ENCODE measurements at regions not wholly inside any gene's neighbourhood (a gene's known extent, or its start where the extent isn't known, plus 50 kb on each side); places are given as distances from the start of the nearest gene placed in this dataset.
"Not testable (repeated sequence)": the region's sequence is repeated elsewhere in the genome, so short reads cannot be mapped to it uniquely, and the experiment has no call there.

- no CpG with 5 or more reads among the region's 34 CpGs for WGBS, 2 donors (ENCODE audit: extremely low coverage in 2 of 2, insufficient read length in 2 of 2, insufficient replicate concordance in 1 of 2)
Measured at GRCh38 chr3:6490487-6491327, 370.2 kb upstream of the GRM7 start.

GRCh38 chr3:6491768-6492167, 369.1 kb upstream of the GRM7 start:
- no peaks in the 10 kb centered on the region for H3K36me3 ChIP-seq (replicated peaks in 1 of 2; ENCODE audit: control insufficient read depth in 2 of 2, insufficient read depth in 2 of 2, low read length in 2 of 2)
- no CpG with 5 or more reads among the region's 2 CpGs for WGBS, 2 donors (ENCODE audit: extremely low coverage in 2 of 2, insufficient read length in 2 of 2, insufficient replicate concordance in 1 of 2)
- DNase-seq (ENCODE audit: low spot score), result no peak

More at GRCh38 chr3:6490487-6491327, 370.2 kb upstream of the GRM7 start:
- H3K23ac ChIP-seq (ENCODE audit: low read depth, low read length, poor library complexity); H3K18ac ChIP-seq (ENCODE audit: low read length); H3K9ac ChIP-seq (ENCODE audit: low read depth, low read length, poor library complexity); H4K8ac ChIP-seq (ENCODE audit: low read depth, low read length); H2BK120ac ChIP-seq (ENCODE audit: low read depth, low read length); H3K36me3 ChIP-seq (replicated peaks in 1 of 2; ENCODE audit: control insufficient read depth in 2 of 2, insufficient read depth in 2 of 2, low read length in 2 of 2); H3K4me1 ChIP-seq (ENCODE audit: control insufficient read depth in 2 of 2, insufficient read depth in 1 of 2, low read depth in 1 of 2, low read length in 2 of 2); H3K27ac ChIP-seq (replicated peaks; ENCODE audit: low read length); H2AK5ac ChIP-seq (ENCODE audit: low read depth, low read length); H2BK5ac ChIP-seq (ENCODE audit: low read length); H2BK15ac ChIP-seq (ENCODE audit: low read length); DNase-seq (ENCODE audit: low spot score); H3K9me3 ChIP-seq (replicated peaks in 1 of 2; ENCODE audit: control insufficient read depth in 2 of 2, insufficient read depth in 1 of 2, low read depth in 1 of 2, low read length in 2 of 2); H3K4ac ChIP-seq (ENCODE audit: low read length); H3K14ac ChIP-seq (ENCODE audit: low read length); H3K4me2 ChIP-seq (ENCODE audit: insufficient read depth, low read length, poor library complexity, severe bottlenecking); H2BK12ac ChIP-seq (ENCODE audit: low read length); H3K27me3 ChIP-seq (ENCODE audit: control insufficient read depth in 3 of 3, insufficient read depth in 3 of 3, low read depth in 1 of 3, low read length in 3 of 3); H4K91ac ChIP-seq (ENCODE audit: low read depth, low read length, poor library complexity); H3K79me1 ChIP-seq (ENCODE audit: low read depth, low read length): not testable (repeated sequence)
- peak overlapping the region; percentile 66 for H2AFZ ChIP-seq (ENCODE audit: low read length)
- H3K4me3 ChIP-seq (ENCODE audit: low read length in 2 of 2), result peak overlapping the region in 1 of 2 donors; percentile 24

GRCh38 chr3:6492306-6492705, 368.6 kb upstream of the GRM7 start:
- Histone ChIP-seq H3K9ac (ENCODE audit: low read depth, low read length, poor library complexity) (no peak overlapping the region), H2AFZ (ENCODE audit: low read length) (no peak overlapping the region), H2BK15ac (ENCODE audit: low read length) (no peak overlapping the region), H3K18ac (ENCODE audit: low read length) (no peak overlapping the region), H3K79me1 (ENCODE audit: low read depth, low read length) (no peaks in the 10 kb centered on the region), H3K4me3 (ENCODE audit: low read length in 2 of 2) (no peak overlapping the region), H2BK120ac (ENCODE audit: low read depth, low read length) (no peak overlapping the region), H3K4ac (ENCODE audit: low read length) (no peak overlapping the region), H3K36me3 (replicated peaks in 1 of 2; ENCODE audit: control insufficient read depth in 2 of 2, insufficient read depth in 2 of 2, low read length in 2 of 2) (no peaks in the 10 kb centered on the region), H3K4me1 (ENCODE audit: control insufficient read depth in 2 of 2, insufficient read depth in 1 of 2, low read depth in 1 of 2, low read length in 2 of 2) (no peaks in the 10 kb centered on the region), H3K27me3 (ENCODE audit: control insufficient read depth in 3 of 3, insufficient read depth in 3 of 3, low read depth in 1 of 3, low read length in 3 of 3) (no peaks in the 10 kb centered on the region), H3K4me2 (ENCODE audit: insufficient read depth, low read length, poor library complexity, severe bottlenecking) (no peak overlapping the region), H2AK5ac (ENCODE audit: low read depth, low read length) (no peak overlapping the region), H2BK12ac (ENCODE audit: low read length) (no peak overlapping the region), H3K9me3 (replicated peaks in 1 of 2; ENCODE audit: control insufficient read depth in 2 of 2, insufficient read depth in 1 of 2, low read depth in 1 of 2, low read length in 2 of 2) (no peaks in the 10 kb centered on the region), H2BK5ac (ENCODE audit: low read length) (no peak overlapping the region), H4K8ac (ENCODE audit: low read depth, low read length) (no peak overlapping the region), H3K27ac (replicated peaks; ENCODE audit: low read length) (no peak overlapping the region), H4K91ac (ENCODE audit: low read depth, low read length, poor library complexity) (no peak overlapping the region), H3K14ac (ENCODE audit: low read length) (no peak overlapping the region), H3K23ac (ENCODE audit: low read depth, low read length, poor library complexity) (no peak overlapping the region)
- DNase-seq (ENCODE audit: low spot score), result no peak
- no CpG with 5 or more reads among the region's 1 CpG for WGBS, 2 donors (ENCODE audit: extremely low coverage in 2 of 2, insufficient read length in 2 of 2, insufficient replicate concordance in 1 of 2)

More at GRCh38 chr3:6491768-6492167, 369.1 kb upstream of the GRM7 start:
- Histone ChIP-seq H3K4me2 (ENCODE audit: insufficient read depth, low read length, poor library complexity, severe bottlenecking) (no peak overlapping the region), H3K79me1 (ENCODE audit: low read depth, low read length) (no peaks in the 10 kb centered on the region), H3K27me3 (ENCODE audit: control insufficient read depth in 3 of 3, insufficient read depth in 3 of 3, low read depth in 1 of 3, low read length in 3 of 3) (no peaks in the 10 kb centered on the region), H3K4me1 (ENCODE audit: control insufficient read depth in 2 of 2, insufficient read depth in 1 of 2, low read depth in 1 of 2, low read length in 2 of 2) (no peaks in the 10 kb centered on the region), H3K4ac (ENCODE audit: low read length) (no peak overlapping the region), H3K9ac (ENCODE audit: low read depth, low read length, poor library complexity) (no peak overlapping the region), H2AK5ac (ENCODE audit: low read depth, low read length) (no peak overlapping the region), H3K14ac (ENCODE audit: low read length) (no peak overlapping the region), H2BK120ac (ENCODE audit: low read depth, low read length) (no peak overlapping the region), H2BK5ac (ENCODE audit: low read length) (no peak overlapping the region), H3K4me3 (ENCODE audit: low read length in 2 of 2) (no peak overlapping the region), H4K91ac (ENCODE audit: low read depth, low read length, poor library complexity) (no peak overlapping the region), H3K27ac (replicated peaks; ENCODE audit: low read length) (no peak overlapping the region), H4K8ac (ENCODE audit: low read depth, low read length) (no peak overlapping the region), H3K18ac (ENCODE audit: low read length) (no peak overlapping the region), H2BK12ac (ENCODE audit: low read length) (no peak overlapping the region), H2BK15ac (ENCODE audit: low read length) (no peak overlapping the region), H3K23ac (ENCODE audit: low read depth, low read length, poor library complexity) (no peak overlapping the region), H3K9me3 (replicated peaks in 1 of 2; ENCODE audit: control insufficient read depth in 2 of 2, insufficient read depth in 1 of 2, low read depth in 1 of 2, low read length in 2 of 2) (no peaks in the 10 kb centered on the region), H2AFZ (ENCODE audit: low read length) (peak overlapping the region; percentile 39)

GRCh38 chr3:6498944-6499343, 362.0 kb upstream of the GRM7 start:
- not testable (repeated sequence) for H3K27me3 ChIP-seq (ENCODE audit: control insufficient read depth in 3 of 3, insufficient read depth in 3 of 3, low read depth in 1 of 3, low read length in 3 of 3); H3K4me3 ChIP-seq (ENCODE audit: low read length in 2 of 2); H4K8ac ChIP-seq (ENCODE audit: low read depth, low read length); H2BK12ac ChIP-seq (ENCODE audit: low read length); H3K9ac ChIP-seq (ENCODE audit: low read depth, low read length, poor library complexity); H3K18ac ChIP-seq (ENCODE audit: low read length); H3K79me1 ChIP-seq (ENCODE audit: low read depth, low read length); H3K23ac ChIP-seq (ENCODE audit: low read depth, low read length, poor library complexity); H3K14ac ChIP-seq (ENCODE audit: low read length); H2AK5ac ChIP-seq (ENCODE audit: low read depth, low read length); H3K4ac ChIP-seq (ENCODE audit: low read length); H3K27ac ChIP-seq (replicated peaks; ENCODE audit: low read length); H2BK15ac ChIP-seq (ENCODE audit: low read length); H3K4me2 ChIP-seq (ENCODE audit: insufficient read depth, low read length, poor library complexity, severe bottlenecking); H3K36me3 ChIP-seq (replicated peaks in 1 of 2; ENCODE audit: control insufficient read depth in 2 of 2, insufficient read depth in 2 of 2, low read length in 2 of 2); H2AFZ ChIP-seq (ENCODE audit: low read length); H2BK120ac ChIP-seq (ENCODE audit: low read depth, low read length); H4K91ac ChIP-seq (ENCODE audit: low read depth, low read length, poor library complexity); H3K4me1 ChIP-seq (ENCODE audit: control insufficient read depth in 2 of 2, insufficient read depth in 1 of 2, low read depth in 1 of 2, low read length in 2 of 2); DNase-seq (ENCODE audit: low spot score); H2BK5ac ChIP-seq (ENCODE audit: low read length); H3K9me3 ChIP-seq (replicated peaks in 1 of 2; ENCODE audit: control insufficient read depth in 2 of 2, insufficient read depth in 1 of 2, low read depth in 1 of 2, low read length in 2 of 2)
- WGBS, 2 donors (ENCODE audit: extremely low coverage in 2 of 2, insufficient read length in 2 of 2, insufficient replicate concordance in 1 of 2), result no CpG with 5 or more reads among the region's 4 CpGs
